Loucy (cell line): ENCODE measurements at regions not wholly inside any gene's neighbourhood (a gene's known extent, or its start where the extent isn't known, plus 50 kb on each side); places are given as distances from the start of the nearest gene placed in this dataset.

Source experiments
- H2AFZ ChIP-seq: fragments of 200-600 bp; sonication (generic); 2 replicates; pipeline ENCODE4 v1.6.0; 2016; ENCODE audit warnings: antibody characterized with exemption, mild to moderate bottlenecking, low read length, moderate library complexity
- H3F3A ChIP-seq: fragments of 200-600 bp; 2 replicates; pipeline ENCODE4 v1.6.0; 2016; ENCODE audit warnings: antibody characterized with exemption, low read depth, mild to moderate bottlenecking
- H3K27me3 ChIP-seq: fragments of 200-600 bp; sonication (generic); 2 replicates; pipeline ENCODE4 v1.6.1; 2014; ENCODE audit warnings: low read length, mild to moderate bottlenecking; ENCODE audit not compliant: insufficient read depth, poor library complexity, severe bottlenecking
- H3K36me3 ChIP-seq: fragments of 200-600 bp; sonication (generic); 2 replicates; pipeline ENCODE4 v1.6.1; 2016; ENCODE audit warnings: low read length; ENCODE audit not compliant: insufficient read depth
- H3K4me1 ChIP-seq: fragments of 200-600 bp; sonication (generic); 2 replicates; pipeline ENCODE4 v1.5.1; 2014; ENCODE audit warnings: low read length, mild to moderate bottlenecking; ENCODE audit not compliant: insufficient read depth, poor library complexity, severe bottlenecking
- H3K4me2 ChIP-seq: fragments of 200-600 bp; sonication (generic); 2 replicates; pipeline ENCODE4 v1.6.0; 2014; ENCODE audit warnings: antibody characterized with exemption, low read length, low read depth, mild to moderate bottlenecking; ENCODE audit not compliant: poor library complexity, severe bottlenecking
- H3K4me3 ChIP-seq: fragments of 200-600 bp; sonication (generic); 2 replicates; pipeline ENCODE4 v1.5.1; 2014; ENCODE audit warnings: low read length, mild to moderate bottlenecking, mixed read lengths; ENCODE audit not compliant: poor library complexity, severe bottlenecking
- H3K79me2 ChIP-seq: fragments of 200-600 bp; sonication (generic); 2 replicates; pipeline ENCODE4 v1.6.1; 2014; ENCODE audit warnings: low read length; ENCODE audit not compliant: insufficient read depth
- H3K9ac ChIP-seq: fragments of 200-600 bp; sonication (generic); 2 replicates; pipeline ENCODE4 v1.6.0; 2014; ENCODE audit warnings: mild to moderate bottlenecking, low read depth, low read length, moderate library complexity; ENCODE audit not compliant: poor library complexity, severe bottlenecking
- H3K9me2 ChIP-seq: fragments of 200-600 bp; sonication (generic); replicated peaks from 2 replicates; pipeline ENCODE4 v1.6.1; 2016; ENCODE audit warnings: low read depth, low read length, mixed read lengths
- H3K9me3 ChIP-seq: fragments of 200-600 bp; sonication (generic); 2 replicates; pipeline ENCODE4 v1.6.1; 2014; ENCODE audit warnings: mild to moderate bottlenecking, antibody characterized with exemption, low read length, low read depth; ENCODE audit not compliant: insufficient read depth
- H4K20me1 ChIP-seq: fragments of 200-600 bp; sonication (generic); 2 replicates; pipeline ENCODE4 v1.6.0; 2014; ENCODE audit warnings: antibody characterized with exemption, low read length, mild to moderate bottlenecking; ENCODE audit not compliant: insufficient read depth, poor library complexity, severe bottlenecking
- EZH2phosphoT487 ChIP-seq: fragments of 200-600 bp; IDR thresholded peaks from 2 replicates; pipeline ENCODE4 v1.6.1; 2018; ENCODE audit warnings: antibody characterized with exemption, mild to moderate bottlenecking, moderate library complexity, borderline replicate concordance
- TF ChIP-seq, protein P1 (sequence below): fragments of 200-600 bp; sonication (generic); conservative IDR thresholded peaks from 2 replicates; pipeline ENCODE4 v1.5.1; 2014; ENCODE audit warnings: mild to moderate bottlenecking, antibody characterized with exemption, low read length

DNA sequence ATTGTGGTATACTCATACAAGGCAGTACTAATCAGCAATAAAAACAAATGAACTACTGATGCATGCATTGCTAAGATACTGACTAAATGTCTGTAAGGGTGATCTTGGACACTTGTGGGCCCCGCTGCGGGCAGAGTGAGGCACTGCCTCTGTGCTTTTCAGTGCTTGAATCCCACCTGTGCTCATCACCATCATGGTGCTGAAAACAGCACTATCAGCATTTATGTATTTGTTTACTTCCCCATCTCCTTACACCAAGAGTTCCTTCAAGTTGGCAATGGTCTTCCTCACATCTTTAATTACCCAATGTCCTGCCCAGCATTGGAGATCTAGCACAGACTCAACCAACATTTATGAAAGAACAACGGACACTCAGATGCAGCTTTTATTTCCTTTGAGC lies 193.7 kb upstream of the RFC3 start:
- H4K20me1 ChIP-seq: no peaks in the 10 kb centered on the region
- H3K79me2 ChIP-seq: no peaks in the 10 kb centered on the region
- H3K4me3 ChIP-seq: no peak overlapping the region
- H3K4me1 ChIP-seq: no peaks in the 10 kb centered on the region
- H3K9ac ChIP-seq: no peak overlapping the region
- H3K27me3 ChIP-seq: no peaks in the 10 kb centered on the region
- TF ChIP-seq, protein P1, sequence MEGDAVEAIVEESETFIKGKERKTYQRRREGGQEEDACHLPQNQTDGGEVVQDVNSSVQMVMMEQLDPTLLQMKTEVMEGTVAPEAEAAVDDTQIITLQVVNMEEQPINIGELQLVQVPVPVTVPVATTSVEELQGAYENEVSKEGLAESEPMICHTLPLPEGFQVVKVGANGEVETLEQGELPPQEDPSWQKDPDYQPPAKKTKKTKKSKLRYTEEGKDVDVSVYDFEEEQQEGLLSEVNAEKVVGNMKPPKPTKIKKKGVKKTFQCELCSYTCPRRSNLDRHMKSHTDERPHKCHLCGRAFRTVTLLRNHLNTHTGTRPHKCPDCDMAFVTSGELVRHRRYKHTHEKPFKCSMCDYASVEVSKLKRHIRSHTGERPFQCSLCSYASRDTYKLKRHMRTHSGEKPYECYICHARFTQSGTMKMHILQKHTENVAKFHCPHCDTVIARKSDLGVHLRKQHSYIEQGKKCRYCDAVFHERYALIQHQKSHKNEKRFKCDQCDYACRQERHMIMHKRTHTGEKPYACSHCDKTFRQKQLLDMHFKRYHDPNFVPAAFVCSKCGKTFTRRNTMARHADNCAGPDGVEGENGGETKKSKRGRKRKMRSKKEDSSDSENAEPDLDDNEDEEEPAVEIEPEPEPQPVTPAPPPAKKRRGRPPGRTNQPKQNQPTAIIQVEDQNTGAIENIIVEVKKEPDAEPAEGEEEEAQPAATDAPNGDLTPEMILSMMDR: no peak
- no peak for TF ChIP-seq EZH2phosphoT487
- H3F3A ChIP-seq: no peaks in the 10 kb centered on the region
- no peak overlapping the region for H3K4me2 ChIP-seq
- H3K36me3 ChIP-seq: no peaks in the 10 kb centered on the region
- no peaks in the 10 kb centered on the region for H3K9me3 ChIP-seq
- H2AFZ ChIP-seq: no peak overlapping the region
- no peaks in the 10 kb centered on the region for H3K9me2 ChIP-seq

DNA sequence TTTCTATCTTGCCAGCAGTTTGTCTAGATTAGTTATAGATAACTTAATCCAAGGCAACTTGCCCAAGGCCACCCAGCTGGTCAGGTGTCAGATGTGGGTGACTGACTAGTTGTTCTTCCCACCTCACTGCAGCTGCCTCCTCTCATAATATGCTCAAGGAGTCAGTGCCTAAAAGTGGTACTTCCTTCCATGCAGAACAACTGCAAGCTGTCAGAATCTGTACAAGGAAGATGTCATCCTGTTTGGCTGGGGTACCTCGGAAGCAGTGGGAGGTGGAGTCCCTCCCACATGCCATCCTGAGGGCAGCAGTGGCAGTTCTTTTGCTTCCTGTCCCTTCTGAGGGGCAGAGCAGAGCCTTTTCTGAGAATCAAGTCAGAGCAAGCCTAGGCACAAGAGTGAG lies 193.2 kb upstream of the RFC3 start:
- Histone ChIP-seq H3K79me2 (no peaks in the 10 kb centered on the region), H3K9me2 (no peaks in the 10 kb centered on the region), H2AFZ (no peak overlapping the region), H3K9ac (no peak overlapping the region), H3K4me2 (no peak overlapping the region), H3K36me3 (no peaks in the 10 kb centered on the region), H3K9me3 (no peaks in the 10 kb centered on the region), H3K4me3 (no peak overlapping the region), H3K4me1 (no peaks in the 10 kb centered on the region), H3K27me3 (no peaks in the 10 kb centered on the region), H3F3A (no peaks in the 10 kb centered on the region), H4K20me1 (no peaks in the 10 kb centered on the region)
- TF ChIP-seq, protein P1: no peak
- TF ChIP-seq EZH2phosphoT487: no peak

DNA sequence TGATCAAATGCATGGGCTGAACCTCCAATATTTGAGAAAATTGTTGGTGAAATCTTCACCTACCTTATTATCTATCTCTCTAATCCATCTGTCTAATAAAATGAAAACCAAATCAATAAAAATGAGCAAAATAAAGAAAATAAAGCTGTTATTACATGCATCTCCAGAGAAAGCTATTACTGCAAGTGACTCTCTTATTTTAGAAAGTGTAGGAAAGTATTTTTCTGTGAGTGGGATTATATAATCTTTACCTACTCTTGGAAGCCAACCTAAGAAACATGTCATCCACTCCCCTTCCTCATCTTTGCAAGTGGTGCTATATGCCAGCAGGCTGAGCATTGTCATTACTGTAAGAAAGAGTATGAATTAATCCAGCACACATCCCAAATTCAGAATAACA lies 191.5 kb upstream of the RFC3 start:
- TF ChIP-seq, protein P1: no peak
- TF ChIP-seq EZH2phosphoT487: no peak
- no peak overlapping the region for H3K4me2 ChIP-seq
- H3K79me2 ChIP-seq: no peaks in the 10 kb centered on the region
- no peak overlapping the region for H2AFZ ChIP-seq
- no peaks in the 10 kb centered on the region for H4K20me1 ChIP-seq
- H3K4me1 ChIP-seq: no peaks in the 10 kb centered on the region
- no peak overlapping the region for H3K9ac ChIP-seq
- no peak overlapping the region for H3K4me3 ChIP-seq
- no peaks in the 10 kb centered on the region for H3K9me2 ChIP-seq
- H3K36me3 ChIP-seq: no peaks in the 10 kb centered on the region
- H3K27me3 ChIP-seq: no peaks in the 10 kb centered on the region
- H3F3A ChIP-seq: no peaks in the 10 kb centered on the region
- no peaks in the 10 kb centered on the region for H3K9me3 ChIP-seq
